Calu3 (cell line): ENCODE measurements at regions not wholly inside any gene's neighbourhood (a gene's known extent, or its start where the extent isn't known, plus 50 kb on each side); places are given as distances from the start of the nearest gene placed in this dataset.

ENCODE experiments used
- BruUV-seq: library from RNA; stranded (reverse); fragments of 400-500 nt; replicated peaks from 2 replicates; lab custom pipeline; 2021; lab: Mats Ljungman, UMichigan
- CTCF ChIA-PET: fragments of 300-600 bp; sonication (Branson Sonifier 250); formaldehyde crosslinking; loops from one replicate; lab custom pipeline; 2022; ENCODE audit warnings: antibody characterized with exemption; lab: Charles Lee
- DNase-seq: peaks from one replicate; pipeline ENCODE4 v3.0.0; 2022
- H3K27ac Mint-ChIP-seq: one replicate; pipeline ENCODE4 v1.8.0; 2022; ENCODE audit warnings: mixed read lengths; ENCODE audit not compliant: unreplicated experiment
- H3K27me3 Mint-ChIP-seq: one replicate; pipeline ENCODE4 v1.8.0; 2022; ENCODE audit warnings: mixed read lengths; ENCODE audit not compliant: unreplicated experiment
- H3K36me3 Mint-ChIP-seq: one replicate; pipeline ENCODE4 v1.8.0; 2022; ENCODE audit warnings: mild to moderate bottlenecking, moderate library complexity, mixed read lengths; ENCODE audit not compliant: insufficient read depth, unreplicated experiment
- H3K4me1 Mint-ChIP-seq: one replicate; pipeline ENCODE4 v1.8.0; 2022; ENCODE audit warnings: mild to moderate bottlenecking, low read depth, mixed read lengths; ENCODE audit not compliant: unreplicated experiment
- H3K4me3 Mint-ChIP-seq: one replicate; pipeline ENCODE4 v1.8.0; 2022; ENCODE audit warnings: mild to moderate bottlenecking, low read depth, moderate library complexity, mixed read lengths; ENCODE audit not compliant: unreplicated experiment
- H3K9me3 Mint-ChIP-seq: one replicate; pipeline ENCODE4 v1.8.0; 2022; ENCODE audit warnings: low read depth, mixed read lengths; ENCODE audit not compliant: unreplicated experiment
- intact Hi-C: fragments of 100-400 bp; cut with micrococcal nuclease; formaldehyde crosslinking; loops from one replicate; pipeline ENCODE4 v1.10.0; 2022; ENCODE audit not compliant: unreplicated experiment
- TF ChIP-seq, protein P1 (sequence below): fragments of 200-600 bp; IDR thresholded peaks from one replicate; pipeline ENCODE4 v1.8.0; 2022; ENCODE audit warnings: antibody characterized with exemption; ENCODE audit not compliant: unreplicated experiment

GRCh38 chr12:47493801-47494200 is 212.0 kb downstream of the RPAP3 start:
- no TSS peak for BruUV-seq
- H3K27me3 Mint-ChIP-seq = peaks cover 14% of the 10 kb centered on the region

DNA sequence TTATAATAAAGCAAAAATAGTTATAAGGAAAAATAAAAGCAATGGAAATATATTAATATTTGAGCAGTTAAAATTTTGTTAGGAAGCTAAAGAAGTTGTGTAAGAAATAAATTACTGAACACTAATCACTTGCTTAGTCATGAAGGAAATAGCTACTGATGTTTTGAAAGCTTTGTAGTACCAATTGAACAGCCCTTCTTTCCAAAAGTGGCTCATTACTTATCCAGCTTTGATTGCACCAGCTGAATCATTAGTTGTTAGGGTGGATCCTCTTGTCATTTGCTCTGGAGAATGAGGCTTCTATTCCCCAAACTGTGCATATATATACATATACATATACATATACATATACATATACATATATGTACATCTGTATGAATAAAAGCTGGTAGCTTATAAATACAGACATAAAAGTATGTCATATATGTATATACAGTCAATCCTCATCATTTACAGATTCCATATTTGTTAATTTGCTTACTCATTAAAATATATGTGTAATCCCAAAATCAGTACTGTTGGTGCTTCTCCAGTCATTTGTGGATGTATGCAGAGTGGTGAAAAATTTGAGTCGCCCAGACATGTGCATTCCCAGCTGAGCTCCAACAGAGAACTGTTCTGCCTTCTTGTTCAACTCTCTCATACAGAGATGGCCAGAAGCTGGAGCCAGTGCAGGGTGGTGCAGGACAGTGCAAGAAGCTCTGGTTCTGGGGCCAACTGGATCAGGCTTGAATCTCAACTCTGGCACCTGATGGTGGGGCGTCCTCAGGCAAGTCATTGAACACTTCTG is 214.1 kb downstream of the RPAP3 start:
- Mint-ChIP-seq H3K36me3 (no peaks in the 10 kb centered on the region), H3K27ac (no peak overlapping the region), H3K4me3 (no peak overlapping the region), H3K27me3 (peaks cover 14% of the 10 kb centered on the region), H3K4me1 (no peaks in the 10 kb centered on the region), H3K9me3 (no peaks in the 10 kb centered on the region)
- BruUV-seq = no TSS peak
- intact Hi-C loops = no loop called here
- CTCF ChIA-PET = interaction anchor here (0.6 kb wide), 1 partner anchor 51 kb away, joined by 8 read pairs; no protein-coding TSS in a partner anchor
- DNase-seq = no peak
- TF ChIP-seq, protein P1, sequence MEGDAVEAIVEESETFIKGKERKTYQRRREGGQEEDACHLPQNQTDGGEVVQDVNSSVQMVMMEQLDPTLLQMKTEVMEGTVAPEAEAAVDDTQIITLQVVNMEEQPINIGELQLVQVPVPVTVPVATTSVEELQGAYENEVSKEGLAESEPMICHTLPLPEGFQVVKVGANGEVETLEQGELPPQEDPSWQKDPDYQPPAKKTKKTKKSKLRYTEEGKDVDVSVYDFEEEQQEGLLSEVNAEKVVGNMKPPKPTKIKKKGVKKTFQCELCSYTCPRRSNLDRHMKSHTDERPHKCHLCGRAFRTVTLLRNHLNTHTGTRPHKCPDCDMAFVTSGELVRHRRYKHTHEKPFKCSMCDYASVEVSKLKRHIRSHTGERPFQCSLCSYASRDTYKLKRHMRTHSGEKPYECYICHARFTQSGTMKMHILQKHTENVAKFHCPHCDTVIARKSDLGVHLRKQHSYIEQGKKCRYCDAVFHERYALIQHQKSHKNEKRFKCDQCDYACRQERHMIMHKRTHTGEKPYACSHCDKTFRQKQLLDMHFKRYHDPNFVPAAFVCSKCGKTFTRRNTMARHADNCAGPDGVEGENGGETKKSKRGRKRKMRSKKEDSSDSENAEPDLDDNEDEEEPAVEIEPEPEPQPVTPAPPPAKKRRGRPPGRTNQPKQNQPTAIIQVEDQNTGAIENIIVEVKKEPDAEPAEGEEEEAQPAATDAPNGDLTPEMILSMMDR = no peak

More at GRCh38 chr12:47493801-47494200, 212.0 kb downstream of the RPAP3 start:
- no peak for DNase-seq
- H3K27ac Mint-ChIP-seq = no peak overlapping the region
- H3K4me3 Mint-ChIP-seq = no peak overlapping the region
- H3K9me3 Mint-ChIP-seq = no peaks in the 10 kb centered on the region
- intact Hi-C loops = no loop called here
- no peaks in the 10 kb centered on the region for H3K4me1 Mint-ChIP-seq
- CTCF ChIA-PET = no interaction called here
- H3K36me3 Mint-ChIP-seq = no peaks in the 10 kb centered on the region
- TF ChIP-seq, protein P1 = no peak

GRCh38 chr12:47488888-47489287 is 216.9 kb downstream of the RPAP3 start:
- H3K36me3 Mint-ChIP-seq = no peaks in the 10 kb centered on the region
- no peak overlapping the region for H3K27ac Mint-ChIP-seq
- CTCF ChIA-PET = no interaction called here
- TF ChIP-seq, protein P1 = no peak
- intact Hi-C loops = no loop called here
- peaks cover 14% of the 10 kb centered on the region for H3K27me3 Mint-ChIP-seq
- no peaks in the 10 kb centered on the region for H3K9me3 Mint-ChIP-seq
- no peak overlapping the region for H3K4me3 Mint-ChIP-seq
- H3K4me1 Mint-ChIP-seq = no peaks in the 10 kb centered on the region
- BruUV-seq = no TSS peak
- no peak for DNase-seq

- H3K4me3 Mint-ChIP-seq = no peak overlapping the region
- CTCF ChIA-PET = no interaction called here
- TF ChIP-seq, protein P1 = no peak
- intact Hi-C loops = no loop called here
- H3K27ac Mint-ChIP-seq = no peak overlapping the region
- no peak for DNase-seq
- H3K4me1 Mint-ChIP-seq = no peaks in the 10 kb centered on the region
- no peaks in the 10 kb centered on the region for H3K36me3 Mint-ChIP-seq
- H3K9me3 Mint-ChIP-seq = peaks cover 7% of the 10 kb centered on the region
- no peaks in the 10 kb centered on the region for H3K27me3 Mint-ChIP-seq
- no TSS peak for BruUV-seq
Measured at GRCh38 chr12:47481041-47481440, 224.8 kb downstream of the RPAP3 start.
